ENCODE measurements at regions not wholly inside any gene's neighbourhood (a gene's known extent, or its start where the extent isn't known, plus 50 kb on each side); places are given as distances from the start of the nearest gene placed in this dataset.

- no peak for TF ChIP-seq EZH2 (IDR thresholded peaks at IDR 0.05)
- TF ChIP-seq CTCF (IDR thresholded peaks at IDR 0.05): no peak
Measured at GRCh38 chr9:109875495-109876129, 95.6 kb downstream of the PALM2AKAP2 start.
